ENCODE measurements at regions not wholly inside any gene's neighbourhood (a gene's known extent, or its start where the extent isn't known, plus 50 kb on each side); places are given as distances from the start of the nearest gene placed in this dataset.

DNA sequence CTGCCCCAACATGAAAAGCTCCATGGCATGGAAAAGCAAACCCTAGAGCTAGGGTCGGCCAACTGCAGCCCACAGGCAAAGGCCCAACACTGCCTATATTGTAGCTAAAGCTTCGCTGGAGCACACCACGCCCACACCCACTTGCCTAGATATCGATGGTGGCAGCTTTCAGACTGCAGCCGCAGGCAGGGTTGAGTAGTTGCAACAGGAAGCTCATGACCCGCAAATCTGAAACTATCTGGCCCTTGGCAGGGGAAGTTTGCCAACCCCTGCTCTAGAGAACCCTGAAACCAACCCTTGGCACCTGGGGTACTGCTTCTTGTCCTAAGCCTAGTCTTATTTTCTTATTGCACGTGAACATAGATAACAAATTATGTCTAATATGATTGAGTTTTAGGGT is 250.0 kb downstream of the SOX11 start:
- Histone ChIP-seq H3K36me3 (no peaks in the 10 kb centered on the region), H3K4me3 (no peak overlapping the region), H3K27me3 (replicated peaks in 1 of 7) (no peaks in the 10 kb centered on the region), H3K27ac (no peak overlapping the region), H3K4me1 (no peaks in the 10 kb centered on the region), H3K9me3 (peaks cover 0 to 5% (median 0%) of the 10 kb centered on the region in 8 donors)
- intact Hi-C loops (cut with DNase I; ENCODE audit: low total_unique reads): no loop called here
- 44 to 74% (median 65%) methylated on average over 6 to 7 of the region's 7 CpGs for WGBS, 5 donors
- no peak for TF ChIP-seq POLR2A (IDR thresholded peaks at IDR 0.05)
- DNase-seq: no peak

DNA sequence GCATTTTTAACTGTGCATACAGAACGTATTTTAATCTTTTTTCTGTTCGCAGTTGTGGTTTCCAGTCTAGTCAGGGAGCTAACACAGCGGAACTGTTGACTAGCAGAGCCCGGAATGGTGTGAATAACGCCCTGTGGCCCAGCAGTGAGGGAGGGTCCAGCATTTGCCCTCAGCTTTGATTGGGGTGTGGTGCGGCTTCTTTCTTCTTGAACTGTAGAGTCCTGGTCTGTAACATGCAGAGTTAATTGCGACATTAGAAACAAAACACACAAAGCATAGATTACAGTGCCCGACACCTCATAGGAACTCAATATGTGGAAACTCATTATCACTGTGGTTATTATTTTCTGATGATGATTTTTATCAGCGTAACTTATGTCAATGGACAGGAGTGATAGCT is 253.6 kb downstream of the SOX11 start:
- H3K4me3 ChIP-seq: no peak overlapping the region
- H3K27me3 ChIP-seq (replicated peaks in 1 of 7): peaks cover 0 to 3% (median 0%) of the 10 kb centered on the region in 7 donors
- H3K9me3 ChIP-seq: peaks cover 0 to 3% (median 0%) of the 10 kb centered on the region in 8 donors
- TF ChIP-seq, protein P1, sequence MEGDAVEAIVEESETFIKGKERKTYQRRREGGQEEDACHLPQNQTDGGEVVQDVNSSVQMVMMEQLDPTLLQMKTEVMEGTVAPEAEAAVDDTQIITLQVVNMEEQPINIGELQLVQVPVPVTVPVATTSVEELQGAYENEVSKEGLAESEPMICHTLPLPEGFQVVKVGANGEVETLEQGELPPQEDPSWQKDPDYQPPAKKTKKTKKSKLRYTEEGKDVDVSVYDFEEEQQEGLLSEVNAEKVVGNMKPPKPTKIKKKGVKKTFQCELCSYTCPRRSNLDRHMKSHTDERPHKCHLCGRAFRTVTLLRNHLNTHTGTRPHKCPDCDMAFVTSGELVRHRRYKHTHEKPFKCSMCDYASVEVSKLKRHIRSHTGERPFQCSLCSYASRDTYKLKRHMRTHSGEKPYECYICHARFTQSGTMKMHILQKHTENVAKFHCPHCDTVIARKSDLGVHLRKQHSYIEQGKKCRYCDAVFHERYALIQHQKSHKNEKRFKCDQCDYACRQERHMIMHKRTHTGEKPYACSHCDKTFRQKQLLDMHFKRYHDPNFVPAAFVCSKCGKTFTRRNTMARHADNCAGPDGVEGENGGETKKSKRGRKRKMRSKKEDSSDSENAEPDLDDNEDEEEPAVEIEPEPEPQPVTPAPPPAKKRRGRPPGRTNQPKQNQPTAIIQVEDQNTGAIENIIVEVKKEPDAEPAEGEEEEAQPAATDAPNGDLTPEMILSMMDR (IDR thresholded peaks at IDR 0.05 in 8 of 11, conservative IDR thresholded peaks at IDR 0.05 in 3 of 11): no peak
- no peak for TF ChIP-seq POLR2AphosphoS5 (IDR thresholded peaks at IDR 0.05)
- WGBS, 5 donors: 79 to 81% (median 79%) methylated on average over 9 of the region's 9 CpGs
- H3K36me3 ChIP-seq: no peaks in the 10 kb centered on the region
- no peaks in the 10 kb centered on the region for H3K4me1 ChIP-seq
- intact Hi-C loops (cut with DNase I; ENCODE audit: low total_unique reads): no loop called here
- DNase-seq: no peak
- H3K27ac ChIP-seq: no peak overlapping the region

DNA sequence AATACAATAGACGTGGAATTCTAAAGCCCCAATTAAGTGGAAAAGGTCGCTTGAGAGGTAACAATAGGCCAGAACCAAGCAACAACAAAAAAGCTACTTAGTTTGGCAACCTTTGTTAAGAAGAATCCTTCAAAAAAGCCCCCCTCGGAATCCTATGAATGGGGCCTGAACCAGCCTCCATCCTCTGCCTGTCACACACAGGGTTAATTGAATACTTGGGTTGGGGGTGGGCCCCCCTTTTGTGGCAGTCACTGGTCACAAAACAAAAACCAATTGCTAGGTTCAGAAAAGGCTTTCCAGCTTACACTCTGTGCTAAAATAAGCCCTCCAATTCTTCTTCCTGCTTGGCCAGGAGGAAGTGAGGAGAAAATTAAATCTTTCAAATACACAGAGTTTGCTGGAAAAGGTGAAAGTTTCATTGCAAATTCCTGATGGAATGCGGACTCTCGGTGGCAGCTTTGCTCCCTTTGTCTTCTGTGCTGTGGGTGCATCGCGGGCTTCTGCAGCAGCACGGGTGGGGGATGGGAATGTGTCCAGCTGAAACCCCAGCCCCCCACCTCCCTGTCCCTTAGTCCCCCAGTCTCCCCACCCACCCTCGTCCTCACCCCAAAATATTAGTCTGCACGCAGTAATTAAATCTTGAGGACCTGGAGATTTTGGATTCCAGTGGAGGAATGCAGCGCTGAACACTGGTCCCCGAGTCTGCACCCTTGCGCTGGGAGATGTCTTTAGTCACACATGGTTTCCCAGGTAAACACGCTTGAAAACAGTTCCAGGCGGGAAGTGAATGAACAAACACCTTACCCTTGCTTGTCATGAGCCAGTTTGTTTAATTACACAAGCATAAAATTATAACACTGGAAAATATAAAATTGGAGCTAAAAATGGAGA is 254.3 kb downstream of the SOX11 start:
- no peaks in the 10 kb centered on the region for H3K4me1 ChIP-seq
- H3K4me3 ChIP-seq: no peak overlapping the region
- intact Hi-C loops (cut with DNase I; ENCODE audit: low total_unique reads): no loop called here
- TF ChIP-seq, protein P1 (IDR thresholded peaks at IDR 0.05 in 8 of 11, conservative IDR thresholded peaks at IDR 0.05 in 3 of 11): no peak
- TF ChIP-seq POLR2AphosphoS5 (IDR thresholded peaks at IDR 0.05) (no peak), POLR2A (IDR thresholded peaks at IDR 0.05) (no peak)
- H3K27me3 ChIP-seq (replicated peaks in 1 of 7): peaks cover 0 to 3% (median 0%) of the 10 kb centered on the region in 7 donors
- no peak for DNase-seq
- no peak overlapping the region for H3K27ac ChIP-seq
- 66 to 83% (median 76%) methylated on average over 14 to 15 of the region's 15 CpGs for WGBS, 5 donors
- no peaks in the 10 kb centered on the region for H3K9me3 ChIP-seq
- H3K36me3 ChIP-seq: no peaks in the 10 kb centered on the region

DNA sequence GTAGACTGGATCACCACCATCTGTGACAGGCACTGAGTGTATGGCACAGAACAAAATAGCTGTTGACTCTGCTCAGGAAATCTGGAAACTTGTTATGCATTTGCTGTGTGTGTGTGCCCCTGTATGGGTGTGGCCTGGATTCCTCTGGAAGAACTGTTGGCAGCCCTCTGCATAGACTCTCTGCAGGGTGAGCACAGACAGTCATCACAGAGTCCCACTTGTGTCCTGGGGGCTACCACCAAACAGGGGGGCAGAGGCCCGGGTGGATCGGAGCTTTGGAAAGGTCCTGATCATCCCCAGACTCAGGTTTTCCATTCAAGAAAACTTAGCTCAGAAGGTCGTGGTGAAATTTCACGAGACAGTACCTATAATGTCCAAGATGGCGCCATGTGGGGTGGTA is 258.6 kb downstream of the SOX11 start:
- no peak for DNase-seq
- 82 to 96% (median 84%) methylated on average over 5 of the region's 5 CpGs for WGBS, 5 donors
- Histone ChIP-seq H3K4me3 (no peak overlapping the region), H3K36me3 (no peaks in the 10 kb centered on the region), H3K27ac (no peak overlapping the region), H3K9me3 (peaks cover 0 to 18% (median 0%) of the 10 kb centered on the region in 8 donors), H3K27me3 (replicated peaks in 1 of 7) (peaks cover 0 to 3% (median 0%) of the 10 kb centered on the region in 7 donors), H3K4me1 (no peaks in the 10 kb centered on the region)
- intact Hi-C loops (cut with DNase I; ENCODE audit: low total_unique reads): no loop called here
- no peak for TF ChIP-seq POLR2AphosphoS5 (IDR thresholded peaks at IDR 0.05)
- TF ChIP-seq, protein P1 (IDR thresholded peaks at IDR 0.05 in 8 of 11, conservative IDR thresholded peaks at IDR 0.05 in 3 of 11): no peak
- no peak for TF ChIP-seq POLR2A (IDR thresholded peaks at IDR 0.05)

Data from spleen (tissue), 11 donors.